Esophagus mucosa (tissue), 1 donor: ENCODE measurements at regions not wholly inside any gene's neighbourhood (a gene's known extent, or its start where the extent isn't known, plus 50 kb on each side); places are given as distances from the start of the nearest gene placed in this dataset.
"Not testable (repeated sequence)": the region's sequence is repeated elsewhere in the genome, so short reads cannot be mapped to it uniquely, and the experiment has no call there.

Source experiments
- ATAC-seq: fragments of 200-7000 bp; cut with Tn5 transposase; one replicate; pipeline ENCODE4 v1.9.1; 2020
- donor health status: DM: yes; HTN: yes; CAD: no.

GRCh38 chr3:153221748-153222162 lies 59.7 kb downstream of the RAP2B start:
- ATAC-seq: peak; percentile 99

- not testable (repeated sequence) for ATAC-seq
These were observed 64.9 kb downstream of the RAP2B start for GRCh38 chr3:153226877-153227276.

DNA sequence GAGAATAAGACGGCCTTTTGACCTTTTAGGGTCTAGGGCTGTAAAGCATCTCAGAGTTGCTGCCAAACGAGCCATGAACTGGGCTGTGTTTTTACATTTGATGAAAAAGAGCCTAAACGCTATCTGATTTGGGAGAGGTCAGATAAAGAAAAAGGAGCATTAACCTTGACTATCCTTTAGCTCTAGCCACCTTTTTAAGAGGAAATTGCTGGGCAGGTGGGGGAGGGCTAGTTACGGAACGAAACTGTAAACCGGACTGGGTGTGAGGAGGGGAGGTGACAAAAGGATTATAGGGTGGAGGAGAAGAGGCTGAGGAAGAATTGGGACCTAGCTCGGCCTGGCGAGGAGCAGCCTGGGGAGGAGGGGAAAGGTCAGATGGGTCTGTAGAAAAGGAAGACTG lies 68.4 kb downstream of the RAP2B start:
- not testable (repeated sequence) for ATAC-seq

- ATAC-seq: not testable (repeated sequence)
These were observed 69.2 kb downstream of the RAP2B start for GRCh38 chr3:153231245-153231644.

DNA sequence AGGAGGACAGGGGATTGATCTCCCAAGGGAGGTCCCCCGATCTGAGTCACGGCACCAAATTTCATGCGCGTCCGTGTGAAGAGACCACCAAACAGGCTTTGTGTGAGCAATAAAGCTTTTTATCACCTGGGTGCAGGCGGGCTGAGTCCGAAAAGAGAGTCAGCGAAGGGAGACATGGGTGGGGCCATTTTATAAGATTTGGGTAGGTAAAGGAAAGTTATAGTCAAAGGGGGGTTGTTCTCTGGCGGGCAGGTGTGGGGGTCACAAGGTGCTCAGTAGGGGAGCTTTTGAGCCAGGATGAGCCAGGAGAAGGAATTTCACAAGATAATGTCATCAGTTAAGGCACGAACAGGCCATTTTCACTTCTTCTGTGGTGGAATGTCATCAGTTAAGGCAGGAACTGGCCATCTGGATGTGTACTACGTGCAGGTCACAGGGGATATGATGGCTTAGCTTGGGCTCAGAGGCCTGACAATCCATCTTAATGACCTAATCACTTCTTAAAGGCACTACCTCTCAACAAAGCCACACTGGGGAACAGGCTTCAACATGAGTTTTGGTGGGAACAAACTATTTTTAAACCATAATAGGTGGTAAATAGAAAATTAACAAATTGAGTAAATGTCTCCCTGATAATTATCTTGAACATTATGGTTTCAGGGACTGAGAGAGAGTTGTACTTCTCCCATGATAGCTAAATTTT lies 70.2 kb downstream of the RAP2B start:
- not testable (repeated sequence) for ATAC-seq

GRCh38 chr3:153232851-153233271 lies 70.8 kb downstream of the RAP2B start:
- ATAC-seq: no peak

DNA sequence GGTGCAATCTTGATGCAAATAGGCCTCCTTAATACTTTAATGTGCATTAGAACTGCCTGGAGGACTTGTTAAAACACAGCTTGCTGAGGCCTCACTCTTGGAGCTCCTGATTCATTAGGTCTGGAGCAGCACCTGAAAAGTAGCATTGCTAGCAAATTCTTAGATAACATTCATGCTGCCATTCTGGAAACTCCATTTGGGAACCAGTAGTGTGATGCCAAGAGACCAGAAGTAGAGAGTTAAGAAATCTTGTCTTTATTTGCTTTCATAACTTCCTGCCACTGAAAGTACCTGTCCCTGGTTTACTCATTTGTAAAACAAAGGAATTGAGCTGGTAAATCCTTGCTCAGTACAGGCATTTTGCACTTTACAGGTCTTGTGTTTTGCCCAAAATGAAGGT lies 72.0 kb downstream of the RAP2B start:
- peak; percentile 23 for ATAC-seq

GRCh38 chr3:153242896-153243295 lies 80.9 kb downstream of the RAP2B start:
- no peak for ATAC-seq

DNA sequence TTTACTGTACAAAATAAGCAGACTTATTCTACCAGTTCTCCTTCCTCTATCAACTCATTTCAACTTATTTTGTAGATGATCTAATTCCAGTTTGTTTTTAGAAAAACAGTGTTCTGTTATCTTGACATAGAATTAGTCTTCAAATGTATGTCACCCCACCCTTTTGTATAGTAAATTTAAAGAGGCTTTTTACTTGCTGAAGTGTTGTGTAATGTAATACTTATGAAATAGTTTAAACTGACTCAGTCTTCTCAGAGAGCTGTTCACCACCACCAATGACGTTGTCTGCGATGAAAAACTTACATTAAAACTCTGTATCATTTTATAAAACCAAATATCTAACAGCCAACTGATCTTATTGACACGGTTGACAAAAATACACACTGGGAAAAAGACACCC lies 82.9 kb downstream of the RAP2B start:
- no peak for ATAC-seq

GRCh38 chr3:153245661-153246060 lies 83.6 kb downstream of the RAP2B start:
- no peak for ATAC-seq

DNA sequence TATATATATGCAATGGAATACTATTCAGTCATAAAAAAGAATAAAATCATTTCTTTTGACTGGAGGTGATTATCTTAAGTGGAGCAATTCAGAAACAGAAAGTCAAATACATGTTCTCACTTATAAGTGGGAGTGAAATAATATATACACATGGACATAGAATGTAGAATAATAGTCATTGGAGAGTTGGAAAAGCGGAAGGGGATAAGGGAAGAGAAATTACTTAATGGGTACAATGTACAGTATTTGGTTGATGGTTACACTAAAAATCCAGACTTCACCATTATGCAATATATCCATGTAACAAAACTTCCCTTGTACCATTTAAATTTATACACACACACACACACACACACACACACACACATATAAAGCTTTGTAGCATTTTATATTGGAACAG lies 84.3 kb downstream of the RAP2B start:
- no peak for ATAC-seq

DNA sequence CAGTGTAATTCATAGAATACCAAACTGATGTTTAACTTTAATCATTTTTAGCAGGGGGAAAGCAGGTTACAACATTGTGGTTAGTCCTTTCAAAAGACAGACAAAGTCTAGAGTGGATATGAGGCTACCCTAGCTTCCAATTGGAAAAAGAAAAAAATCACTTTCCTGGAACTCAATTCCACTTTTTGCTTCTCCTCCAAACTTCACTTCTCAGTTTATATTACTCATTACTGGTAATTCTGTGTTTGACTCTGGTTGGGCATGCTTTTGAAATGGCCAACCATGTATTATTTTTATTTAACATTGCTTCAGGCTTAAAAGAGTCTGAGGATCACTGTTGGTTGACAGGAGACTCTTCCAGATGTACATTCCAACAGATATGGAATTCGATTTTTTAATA lies 84.8 kb downstream of the RAP2B start:
- no peak for ATAC-seq

DNA sequence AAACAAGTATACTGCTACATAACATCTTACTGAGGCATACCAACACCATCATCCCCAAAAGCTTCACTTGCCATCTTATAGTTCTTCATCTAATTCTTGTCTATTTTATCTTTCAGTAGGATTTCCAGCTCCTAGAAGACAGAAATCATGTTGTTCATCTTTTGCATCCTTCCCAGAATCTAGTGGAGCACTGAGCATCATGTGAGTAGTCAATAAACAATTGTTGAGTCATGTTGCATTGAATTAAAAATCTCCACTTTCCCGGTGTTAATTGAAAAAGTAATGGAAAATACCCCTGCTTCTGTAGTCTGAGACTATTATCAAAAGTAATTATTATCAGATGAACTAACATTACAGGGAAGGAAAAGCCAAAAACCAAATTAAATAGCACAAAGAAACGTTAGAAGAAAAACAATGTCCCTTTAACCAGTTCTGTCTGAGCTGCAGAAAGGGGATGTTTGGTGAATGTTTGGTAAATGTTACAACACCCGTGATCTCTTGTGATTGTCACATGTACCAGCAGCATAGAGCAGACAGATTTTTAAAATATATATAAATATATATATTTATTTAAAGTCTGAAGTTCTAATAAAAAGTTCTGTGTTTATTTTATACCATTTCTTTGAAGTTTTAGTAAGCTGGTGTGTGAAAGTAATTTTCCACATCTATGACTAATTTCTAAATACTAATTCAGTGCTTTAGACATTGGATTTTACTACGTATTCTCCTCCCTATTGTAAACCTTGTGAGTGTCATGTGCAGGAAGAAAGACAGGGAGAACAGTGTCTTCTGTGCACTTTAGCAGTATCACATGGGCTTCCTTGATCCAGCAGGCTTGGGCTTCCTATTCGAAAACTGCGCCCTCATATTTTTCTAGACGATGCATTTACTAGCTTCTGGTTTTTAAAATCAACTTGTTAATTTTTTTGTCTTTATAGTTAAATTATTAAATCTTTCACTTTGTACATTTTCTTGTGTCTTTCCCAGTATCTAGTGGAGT lies 85.6 kb downstream of the RAP2B start:
- no peak for ATAC-seq

DNA sequence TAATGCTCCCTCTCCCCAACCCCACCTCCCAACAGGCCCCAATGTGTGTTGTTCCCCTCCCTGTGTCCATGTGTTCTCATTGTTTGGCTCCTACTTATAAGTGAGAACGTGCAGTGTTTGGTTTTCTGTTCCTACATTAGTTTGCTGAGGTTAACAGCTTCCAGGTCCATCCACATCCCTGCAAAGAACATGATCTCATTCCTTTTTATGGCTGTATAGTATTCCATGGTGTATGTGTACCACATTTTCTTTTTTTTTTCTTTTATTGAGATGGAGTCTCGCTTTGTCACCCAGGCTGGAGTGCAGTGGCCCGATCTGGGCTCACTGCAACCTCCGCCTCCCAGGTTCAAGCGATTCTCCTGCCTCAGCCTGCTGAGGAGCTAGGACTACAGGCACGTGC lies 86.8 kb downstream of the RAP2B start:
- not testable (repeated sequence) for ATAC-seq

- no peak for ATAC-seq
These were observed 87.9 kb downstream of the RAP2B start for GRCh38 chr3:153249906-153250305.

GRCh38 chr3:153250446-153250845 lies 88.4 kb downstream of the RAP2B start:
- ATAC-seq: no peak

- peak; percentile 69 for ATAC-seq
These were observed 90.9 kb downstream of the RAP2B start for GRCh38 chr3:153252963-153253362.

DNA sequence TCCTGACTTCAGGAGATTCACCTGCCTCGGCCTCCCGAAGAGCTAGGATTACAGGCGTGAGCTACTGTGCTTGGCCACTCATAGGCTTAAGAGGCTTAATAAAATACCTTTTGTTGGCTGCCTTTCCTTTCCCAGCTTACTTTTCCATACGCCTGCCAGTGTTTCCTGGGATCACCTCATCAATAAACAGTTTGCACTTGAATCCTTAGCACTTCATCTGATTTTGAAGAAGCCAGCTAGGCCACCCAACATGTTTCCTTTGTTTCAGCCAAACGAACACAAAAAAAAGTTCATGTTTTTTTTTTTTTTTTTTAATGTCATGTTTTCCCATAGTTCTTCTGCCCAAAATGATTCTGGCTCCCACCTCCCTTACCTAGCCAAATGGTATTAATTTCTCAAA lies 92.3 kb downstream of the RAP2B start:
- ATAC-seq: no peak

GRCh38 chr3:153257673-153258351 lies 95.8 kb downstream of the RAP2B start:
- ATAC-seq: no peak

GRCh38 chr3:153259956-153260355 lies 97.9 kb downstream of the RAP2B start:
- no peak for ATAC-seq

GRCh38 chr3:153260681-153261080 lies 98.7 kb downstream of the RAP2B start:
- ATAC-seq: no peak

DNA sequence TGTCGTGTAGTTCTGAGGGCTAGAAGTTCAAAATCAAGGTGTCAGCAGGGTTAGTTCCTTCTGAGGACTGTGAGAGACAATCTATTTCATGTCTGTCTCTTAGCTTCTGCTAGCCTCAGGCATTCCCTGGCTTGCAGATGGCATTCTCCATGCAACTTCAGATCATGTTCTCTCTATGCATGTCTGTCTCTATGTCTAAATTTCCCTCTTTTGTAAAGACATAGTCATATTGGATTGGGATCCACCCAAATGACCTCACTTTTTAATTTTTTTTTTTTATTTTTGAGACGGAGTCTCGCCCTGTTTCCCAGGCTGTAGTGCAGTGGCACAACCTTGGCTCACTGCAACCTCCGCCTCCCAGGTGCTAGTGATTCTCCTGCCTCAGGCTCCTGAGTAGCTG lies 104.6 kb downstream of the RAP2B start:
- no peak for ATAC-seq
